SKM-1 treated with dmso at 0.1 percent for 144 hours (cell line): ENCODE measurements at regions not wholly inside any gene's neighbourhood (a gene's known extent, or its start where the extent isn't known, plus 50 kb on each side); places are given as distances from the start of the nearest gene placed in this dataset.
A peak's percentile ranks its signal among the peaks of the same experiment; 100 is the strongest.
"Not testable (repeated sequence)": the region's sequence is repeated elsewhere in the genome, so short reads cannot be mapped to it uniquely, and the experiment has no call there.

Source experiments
- DNase-seq: peaks from one replicate; lab custom pipeline; 2025; ENCODE audit not compliant: unreplicated experiment; lab: John Stamatoyannopoulos, UW

GRCh38 chr1:79259390-79260336, 253.1 kb upstream of the ADGRL4 start:
- peak; percentile 38 for DNase-seq

GRCh38 chr1:79255421-79255820, 248.9 kb upstream of the ADGRL4 start:
- no peak for DNase-seq

GRCh38 chr1:79252598-79252997, 246.1 kb upstream of the ADGRL4 start:
- no peak for DNase-seq

- no peak for DNase-seq
These were observed 233.3 kb upstream of the ADGRL4 start for GRCh38 chr1:79239840-79240239.

GRCh38 chr1:79235301-79236002, 228.9 kb upstream of the ADGRL4 start:
- DNase-seq: no peak

- DNase-seq: no peak
These were observed 226.3 kb upstream of the ADGRL4 start for GRCh38 chr1:79232818-79233217.

- DNase-seq: not testable (repeated sequence)
These were observed 224.2 kb upstream of the ADGRL4 start for GRCh38 chr1:79230751-79231150.

- no peak for DNase-seq
These were observed 220.4 kb upstream of the ADGRL4 start for GRCh38 chr1:79226963-79227362.

GRCh38 chr1:79224537-79224936, 218.0 kb upstream of the ADGRL4 start:
- no peak for DNase-seq

- no peak for DNase-seq
These were observed 214.0 kb upstream of the ADGRL4 start for GRCh38 chr1:79220509-79220908.

- no peak for DNase-seq
These were observed 208.8 kb upstream of the ADGRL4 start for GRCh38 chr1:79215311-79215710.

- no peak for DNase-seq
These were observed 201.3 kb upstream of the ADGRL4 start for GRCh38 chr1:79207786-79208185.

GRCh38 chr1:79207331-79207730, 200.8 kb upstream of the ADGRL4 start:
- no peak for DNase-seq

- no peak for DNase-seq
These were observed 198.4 kb upstream of the ADGRL4 start for GRCh38 chr1:79204779-79205479.

- no peak for DNase-seq
These were observed 192.3 kb upstream of the ADGRL4 start for GRCh38 chr1:79198832-79199231.

GRCh38 chr1:79197421-79197820, 190.9 kb upstream of the ADGRL4 start:
- no peak for DNase-seq

- no peak for DNase-seq
These were observed 189.7 kb upstream of the ADGRL4 start for GRCh38 chr1:79196211-79196610.

GRCh38 chr1:79193211-79194079, 186.9 kb upstream of the ADGRL4 start:
- DNase-seq: no peak

- DNase-seq: no peak
These were observed 183.5 kb upstream of the ADGRL4 start for GRCh38 chr1:79190074-79190473.

GRCh38 chr1:79188337-79188736, 181.8 kb upstream of the ADGRL4 start:
- DNase-seq: no peak

GRCh38 chr1:79186260-79186659, 179.7 kb upstream of the ADGRL4 start:
- no peak for DNase-seq
